Central memory CD8-positive, alpha-beta T cell (primary cell): ENCODE measurements at regions not wholly inside any gene's neighbourhood (a gene's known extent, or its start where the extent isn't known, plus 50 kb on each side); places are given as distances from the start of the nearest gene placed in this dataset.

Experiments used
- ATAC-seq: fragments of 150-1000 bp; cut with Tn5 transposase; replicated peaks from 2 replicates; pipeline ENCODE4 v1.10.0; 2022; ENCODE audit warnings: mild to moderate bottlenecking, moderate FRiP score, moderate number of reproducible peaks; ENCODE audit not compliant: poor library complexity, severe bottlenecking; ENCODE audit errors: extremely low read depth
- DNase-seq, 2 donors: peaks; one replicate each; pipeline ENCODE4 v3.0.0; 2021; ENCODE audit warnings: low spot score in 2 of 2
- H3K27ac Mint-ChIP-seq: one replicate; pipeline ENCODE4 v1.8.0; 2022; ENCODE audit warnings: low read depth, mild to moderate bottlenecking, moderate library complexity, mixed read lengths
- H3K27me3 Mint-ChIP-seq: one replicate; pipeline ENCODE4 v1.8.0; 2022; ENCODE audit warnings: mixed read lengths
- H3K36me3 Mint-ChIP-seq: one replicate; pipeline ENCODE4 v1.8.0; 2022; ENCODE audit warnings: mild to moderate bottlenecking, moderate library complexity, mixed read lengths; ENCODE audit not compliant: insufficient read depth
- H3K4me1 Mint-ChIP-seq: one replicate; pipeline ENCODE4 v1.8.0; 2022; ENCODE audit warnings: mixed read lengths
- H3K4me3 Mint-ChIP-seq: one replicate; pipeline ENCODE4 v1.8.0; 2022; ENCODE audit warnings: mild to moderate bottlenecking, moderate library complexity, mixed read lengths
- H3K9me3 Mint-ChIP-seq: one replicate; pipeline ENCODE4 v1.8.0; 2022; ENCODE audit warnings: mixed read lengths

DNA sequence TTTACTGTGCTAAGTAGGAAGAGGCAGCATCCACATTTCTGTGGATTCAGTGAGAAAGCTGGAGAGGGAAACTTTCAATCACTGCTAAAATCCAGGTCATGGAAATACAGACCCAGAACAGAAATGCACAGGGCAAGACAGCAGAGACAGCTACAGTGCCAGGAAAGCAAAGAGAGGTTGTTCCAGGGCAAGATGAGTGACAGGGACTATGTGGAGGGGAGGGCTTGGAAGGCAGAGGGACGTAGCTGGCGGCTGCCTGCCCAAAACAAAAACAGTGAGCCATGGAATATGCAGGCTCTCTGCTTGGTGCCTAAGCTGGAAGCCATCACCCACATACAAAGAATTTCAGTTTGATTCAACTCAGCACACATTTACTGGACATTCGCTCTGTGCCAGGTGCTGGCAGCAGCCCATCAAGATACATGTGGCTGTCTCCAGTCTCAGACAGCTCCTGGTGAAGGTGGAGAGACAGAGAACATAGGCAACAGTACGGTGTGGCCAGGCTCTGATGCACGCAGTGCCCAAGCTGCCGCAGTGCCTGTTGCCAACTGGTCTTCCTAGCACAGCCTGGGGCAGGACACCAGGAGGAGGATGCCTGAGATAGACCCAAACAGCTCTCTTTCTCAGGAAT is 88.7 kb downstream of the AIPL1 start:
- no peaks in the 10 kb centered on the region for H3K36me3 Mint-ChIP-seq
- H3K27ac Mint-ChIP-seq, result no peak overlapping the region
- DNase-seq (no peak), ATAC-seq (no peak)
- peaks cover 54% of the 10 kb centered on the region for H3K27me3 Mint-ChIP-seq
- H3K4me3 Mint-ChIP-seq, result no peak overlapping the region
- H3K9me3 Mint-ChIP-seq, result no peaks in the 10 kb centered on the region
- H3K4me1 Mint-ChIP-seq, result no peaks in the 10 kb centered on the region

DNA sequence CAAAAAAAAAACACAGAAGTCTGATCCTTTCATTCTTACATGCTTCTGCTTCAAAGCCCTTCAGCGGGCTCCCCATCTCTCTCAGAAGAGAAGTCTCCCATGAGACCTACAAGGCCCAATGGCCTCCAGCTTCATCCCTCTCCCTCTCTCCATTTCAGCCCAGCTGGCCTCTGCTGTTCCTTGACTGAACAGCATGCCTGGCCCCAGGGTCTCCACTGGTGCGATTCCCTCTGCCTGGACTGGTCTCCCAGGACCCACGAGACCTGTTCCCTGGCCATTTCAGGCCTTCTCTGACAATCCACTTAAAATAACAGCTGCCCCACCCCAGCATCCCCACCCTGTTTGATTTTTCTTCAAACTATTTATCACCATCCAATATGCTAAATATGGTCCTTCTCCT is 91.2 kb downstream of the AIPL1 start:
- Mint-ChIP-seq H3K36me3 (peaks cover 2% of the 10 kb centered on the region), H3K4me3 (no peak overlapping the region), H3K27me3 (peaks cover 53% of the 10 kb centered on the region), H3K9me3 (no peaks in the 10 kb centered on the region), H3K27ac (no peak overlapping the region), H3K4me1 (no peaks in the 10 kb centered on the region)
- DNase-seq, result no peak
- no peak for ATAC-seq

DNA sequence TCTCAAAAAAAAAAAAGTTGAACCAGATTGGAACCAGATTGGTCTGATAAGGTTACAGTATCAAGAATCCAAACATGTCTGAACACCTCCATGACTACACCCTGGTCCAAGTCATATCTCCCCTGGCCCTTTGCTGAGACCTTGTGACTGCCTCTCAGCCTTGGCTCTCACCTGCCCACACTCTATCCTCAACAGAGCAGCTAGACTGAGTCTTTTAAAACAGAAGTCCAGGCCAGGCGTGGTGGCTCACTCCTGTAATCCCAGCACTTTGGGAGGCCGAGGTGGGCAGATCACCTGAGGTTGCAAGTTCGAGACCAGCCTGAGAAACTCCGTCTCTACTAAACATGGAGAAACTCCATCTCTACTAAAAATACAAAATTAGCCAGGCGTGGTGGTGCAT is 91.7 kb downstream of the AIPL1 start:
- no peaks in the 10 kb centered on the region for H3K4me1 Mint-ChIP-seq
- no peak overlapping the region for H3K4me3 Mint-ChIP-seq
- no peaks in the 10 kb centered on the region for H3K9me3 Mint-ChIP-seq
- DNase-seq (no peak), ATAC-seq (no peak)
- peaks cover 53% of the 10 kb centered on the region for H3K27me3 Mint-ChIP-seq
- peaks cover 2% of the 10 kb centered on the region for H3K36me3 Mint-ChIP-seq
- H3K27ac Mint-ChIP-seq, result no peak overlapping the region

DNA sequence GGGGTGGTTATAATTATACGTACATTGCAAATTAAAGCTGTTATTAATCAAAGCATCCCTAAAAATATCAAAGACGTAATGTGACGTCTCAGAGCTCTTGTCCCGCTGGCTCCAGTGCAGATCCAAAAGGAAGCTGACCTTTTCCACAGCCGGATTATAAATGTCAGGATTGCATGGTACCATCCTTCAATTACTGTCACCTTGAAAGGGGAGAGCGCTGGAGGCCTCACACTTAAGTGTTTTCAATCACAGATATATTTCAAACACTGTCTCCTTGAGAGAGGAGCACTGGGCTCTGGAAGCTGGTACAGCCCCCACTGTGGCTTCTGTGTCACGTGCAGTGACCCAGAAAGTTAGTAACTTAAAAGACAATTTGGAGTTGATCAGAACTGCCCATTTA is 94.2 kb downstream of the AIPL1 start:
- H3K4me1 Mint-ChIP-seq, result no peaks in the 10 kb centered on the region
- peaks cover 2% of the 10 kb centered on the region for H3K36me3 Mint-ChIP-seq
- DNase-seq (no peak), ATAC-seq (no peak)
- no peaks in the 10 kb centered on the region for H3K9me3 Mint-ChIP-seq
- peaks cover 46% of the 10 kb centered on the region for H3K27me3 Mint-ChIP-seq
- H3K27ac Mint-ChIP-seq, result no peak overlapping the region
- H3K4me3 Mint-ChIP-seq, result no peak overlapping the region

DNA sequence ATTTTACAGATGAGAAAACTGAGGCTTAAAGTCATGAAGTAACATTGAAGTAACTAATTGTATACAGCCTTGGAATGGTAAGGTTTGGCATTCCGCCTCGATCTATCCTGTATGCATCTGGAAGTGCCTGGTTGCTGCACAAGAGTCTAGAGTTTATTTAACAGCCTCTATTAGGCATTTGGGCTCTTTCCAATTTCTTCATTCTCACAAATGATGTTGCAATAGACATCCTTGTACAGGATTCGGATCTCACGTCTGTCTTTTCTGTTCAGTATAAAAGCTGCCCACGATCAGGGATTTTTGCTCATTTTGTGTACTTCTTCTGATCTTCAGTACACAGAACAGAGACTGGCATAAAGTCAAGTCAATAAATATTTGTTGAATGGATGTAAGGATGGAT is 100.5 kb downstream of the AIPL1 start:
- Mint-ChIP-seq H3K4me3 (no peak overlapping the region), H3K9me3 (no peaks in the 10 kb centered on the region), H3K27ac (no peak overlapping the region), H3K27me3 (peaks cover 40% of the 10 kb centered on the region), H3K4me1 (no peaks in the 10 kb centered on the region), H3K36me3 (no peaks in the 10 kb centered on the region)
- no peak for DNase-seq
- no peak for ATAC-seq

DNA sequence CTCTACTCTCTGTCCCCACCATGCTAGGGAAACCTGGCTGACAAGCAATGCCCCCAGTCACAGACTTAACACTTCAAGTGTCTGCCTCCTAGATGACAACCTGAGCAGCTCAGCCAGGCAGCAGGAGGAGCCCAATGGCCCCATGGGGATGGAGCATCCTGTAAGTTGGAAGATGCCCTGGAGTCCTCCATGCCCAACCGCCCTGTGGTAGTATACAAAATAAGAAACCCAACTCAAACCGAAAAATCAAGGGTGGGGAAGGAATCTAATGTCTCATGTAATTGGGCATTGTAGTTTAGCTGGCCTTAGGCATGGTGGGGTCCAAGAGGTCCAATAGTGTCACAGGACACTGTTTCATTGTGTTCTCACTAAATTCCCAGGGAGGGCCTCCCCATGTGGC is 104.0 kb downstream of the AIPL1 start:
- H3K27me3 Mint-ChIP-seq, result peaks cover 41% of the 10 kb centered on the region
- DNase-seq (no peak), ATAC-seq (no peak)
- H3K27ac Mint-ChIP-seq, result no peak overlapping the region
- H3K4me3 Mint-ChIP-seq, result no peak overlapping the region
- no peaks in the 10 kb centered on the region for H3K9me3 Mint-ChIP-seq
- no peaks in the 10 kb centered on the region for H3K4me1 Mint-ChIP-seq
- no peaks in the 10 kb centered on the region for H3K36me3 Mint-ChIP-seq

DNA sequence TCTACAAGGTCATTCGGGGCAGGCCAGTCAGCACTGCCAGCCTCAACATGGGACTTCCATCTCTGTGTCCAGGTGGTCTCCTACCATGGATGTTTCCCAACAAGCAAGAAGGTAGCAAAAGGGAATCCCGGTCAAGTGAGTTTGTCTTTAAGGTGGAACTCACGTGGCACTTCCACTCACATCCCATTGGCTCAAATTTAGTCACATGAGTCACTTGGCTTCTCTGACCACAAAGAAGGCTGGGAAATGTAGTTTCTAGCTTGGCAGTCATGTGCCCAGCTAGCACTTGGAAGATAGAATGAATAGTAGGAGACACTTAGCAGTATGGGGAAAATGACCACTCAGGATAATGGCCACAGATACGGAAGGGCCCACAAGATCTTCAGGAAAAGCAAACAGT is 106.6 kb downstream of the AIPL1 start:
- H3K27me3 Mint-ChIP-seq, result peaks cover 49% of the 10 kb centered on the region
- DNase-seq (no peak), ATAC-seq (no peak)
- H3K4me1 Mint-ChIP-seq, result no peaks in the 10 kb centered on the region
- no peaks in the 10 kb centered on the region for H3K9me3 Mint-ChIP-seq
- no peak overlapping the region for H3K4me3 Mint-ChIP-seq
- no peak overlapping the region for H3K27ac Mint-ChIP-seq
- no peaks in the 10 kb centered on the region for H3K36me3 Mint-ChIP-seq

DNA sequence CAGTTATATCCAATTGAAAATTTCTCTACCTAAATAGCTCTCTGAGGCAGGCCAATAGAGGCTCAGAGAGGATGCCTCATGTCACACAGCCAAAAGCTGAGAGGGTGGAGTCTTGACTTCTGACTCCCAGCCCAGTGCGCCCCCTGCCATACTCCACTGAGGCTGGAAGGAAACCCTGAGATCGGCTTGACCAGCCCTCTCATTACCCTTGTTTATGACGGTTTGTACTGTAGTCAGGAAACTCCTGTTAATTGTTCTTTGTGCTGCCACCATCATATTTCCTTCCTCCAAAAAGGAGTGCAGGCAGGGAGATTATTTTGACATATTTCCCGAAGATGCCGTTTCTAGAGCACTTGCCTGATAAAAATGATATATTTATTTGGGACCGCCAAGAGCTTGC is 107.9 kb downstream of the AIPL1 start:
- Mint-ChIP-seq H3K36me3 (no peaks in the 10 kb centered on the region), H3K27ac (no peak overlapping the region), H3K27me3 (peaks cover 57% of the 10 kb centered on the region), H3K4me3 (no peak overlapping the region), H3K4me1 (no peaks in the 10 kb centered on the region), H3K9me3 (no peaks in the 10 kb centered on the region)
- ATAC-seq (no peak), DNase-seq (no peak)

DNA sequence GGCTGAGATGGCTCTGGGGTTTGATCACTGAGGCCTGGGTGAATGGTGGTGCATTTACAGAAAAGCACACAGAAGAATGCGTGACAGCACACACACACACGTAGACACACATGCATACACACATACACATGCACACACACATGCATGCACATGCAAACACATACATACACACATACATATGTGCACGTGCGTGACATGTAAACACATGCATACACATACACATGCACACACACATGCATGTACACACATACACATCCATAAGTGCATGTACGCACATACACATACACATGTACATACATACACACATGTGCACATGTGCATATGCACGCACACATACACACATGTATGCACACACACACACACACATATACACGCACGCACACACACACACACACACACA is 108.4 kb downstream of the AIPL1 start:
- no peak for ATAC-seq
- H3K27ac Mint-ChIP-seq, result no peak overlapping the region
- DNase-seq, result no peak
- H3K36me3 Mint-ChIP-seq, result no peaks in the 10 kb centered on the region
- no peak overlapping the region for H3K4me3 Mint-ChIP-seq
- peaks cover 63% of the 10 kb centered on the region for H3K27me3 Mint-ChIP-seq
- H3K9me3 Mint-ChIP-seq, result no peaks in the 10 kb centered on the region
- H3K4me1 Mint-ChIP-seq, result no peaks in the 10 kb centered on the region

DNA sequence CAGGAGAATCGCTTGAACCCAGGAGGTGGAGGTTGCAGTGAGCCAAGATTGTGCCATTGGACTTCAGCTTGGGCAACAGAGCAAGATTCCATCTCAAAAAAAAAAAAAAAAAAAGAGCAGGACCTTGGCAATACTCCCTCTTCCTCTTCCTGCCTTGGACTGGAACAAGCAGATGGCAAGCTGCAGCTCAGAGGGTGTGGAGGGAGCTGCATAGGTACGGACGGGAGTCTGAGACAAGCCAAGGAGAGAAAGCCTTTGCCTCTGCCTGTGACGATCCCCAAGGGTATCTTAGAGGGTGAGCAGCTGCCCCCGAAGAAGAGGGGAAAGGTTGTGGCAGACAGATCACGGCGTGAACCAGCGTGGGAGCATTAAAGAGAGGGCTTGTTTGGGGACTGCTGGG is 109.2 kb downstream of the AIPL1 start:
- ATAC-seq, result no peak
- no peak overlapping the region for H3K27ac Mint-ChIP-seq
- no peaks in the 10 kb centered on the region for H3K36me3 Mint-ChIP-seq
- H3K4me3 Mint-ChIP-seq, result no peak overlapping the region
- H3K4me1 Mint-ChIP-seq, result no peaks in the 10 kb centered on the region
- no peaks in the 10 kb centered on the region for H3K9me3 Mint-ChIP-seq
- DNase-seq, result no peak
- H3K27me3 Mint-ChIP-seq, result peaks cover 68% of the 10 kb centered on the region

DNA sequence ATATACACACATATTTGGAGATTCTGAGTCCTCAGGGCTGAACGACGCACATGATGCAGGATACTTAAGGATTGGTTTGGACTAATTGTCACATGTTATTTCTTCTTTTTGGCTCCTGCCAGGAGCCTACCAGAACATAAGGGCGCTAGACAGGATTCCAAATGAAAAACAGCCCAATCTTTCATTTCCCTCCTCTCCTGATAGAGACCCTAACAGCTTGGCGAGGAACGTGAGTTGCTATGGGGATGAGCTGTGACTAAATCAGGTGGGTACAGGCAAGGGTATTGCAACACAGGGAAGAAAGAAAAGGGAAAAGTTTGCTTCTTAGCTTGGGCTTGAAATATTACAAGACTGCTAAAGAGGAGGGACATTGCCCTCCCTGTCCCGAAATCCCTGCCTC is 109.9 kb downstream of the AIPL1 start:
- ATAC-seq (no peak), DNase-seq (no peak)
- no peak overlapping the region for H3K4me3 Mint-ChIP-seq
- no peaks in the 10 kb centered on the region for H3K4me1 Mint-ChIP-seq
- H3K36me3 Mint-ChIP-seq, result no peaks in the 10 kb centered on the region
- peaks cover 64% of the 10 kb centered on the region for H3K27me3 Mint-ChIP-seq
- no peaks in the 10 kb centered on the region for H3K9me3 Mint-ChIP-seq
- H3K27ac Mint-ChIP-seq, result no peak overlapping the region

DNA sequence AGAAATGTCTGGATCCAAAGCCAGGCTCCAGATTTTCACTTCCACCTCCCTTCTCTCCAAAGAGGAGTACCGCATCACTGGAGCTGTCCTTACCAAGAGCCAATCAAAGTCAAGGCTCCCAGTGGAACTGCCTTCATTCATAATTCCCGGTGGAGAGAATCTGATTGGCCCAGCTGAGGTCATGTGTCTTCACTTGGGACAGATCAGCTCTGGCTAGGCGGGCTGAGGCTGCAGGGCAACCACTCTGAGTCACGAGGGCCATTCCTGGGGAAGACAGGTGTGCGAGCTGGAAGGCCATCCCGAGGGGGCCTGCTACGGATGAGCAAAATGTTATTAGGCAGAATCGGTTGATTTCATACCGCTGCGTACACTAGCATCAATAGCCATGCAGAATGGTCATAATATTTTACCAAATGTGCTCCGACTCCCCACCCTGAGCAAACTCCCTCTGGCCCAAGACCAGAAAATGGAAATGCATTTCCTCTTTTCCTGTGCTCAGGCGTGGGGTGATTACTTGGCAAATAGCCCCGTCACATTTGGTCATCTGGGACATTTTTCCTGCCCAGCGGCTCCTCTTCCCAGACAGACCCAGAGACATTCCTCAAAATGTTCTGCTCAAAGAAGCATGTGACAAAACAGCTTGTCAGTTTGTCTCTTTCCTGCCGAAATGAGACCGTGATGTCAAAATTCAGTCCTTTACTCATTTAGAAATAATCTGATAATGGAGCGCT is 111.1 kb downstream of the AIPL1 start:
- Mint-ChIP-seq H3K4me1 (no peaks in the 10 kb centered on the region), H3K27me3 (peaks cover 57% of the 10 kb centered on the region), H3K36me3 (no peaks in the 10 kb centered on the region), H3K9me3 (no peaks in the 10 kb centered on the region), H3K27ac (no peak overlapping the region), H3K4me3 (no peak overlapping the region)
- DNase-seq, result no peak
- ATAC-seq, result no peak

DNA sequence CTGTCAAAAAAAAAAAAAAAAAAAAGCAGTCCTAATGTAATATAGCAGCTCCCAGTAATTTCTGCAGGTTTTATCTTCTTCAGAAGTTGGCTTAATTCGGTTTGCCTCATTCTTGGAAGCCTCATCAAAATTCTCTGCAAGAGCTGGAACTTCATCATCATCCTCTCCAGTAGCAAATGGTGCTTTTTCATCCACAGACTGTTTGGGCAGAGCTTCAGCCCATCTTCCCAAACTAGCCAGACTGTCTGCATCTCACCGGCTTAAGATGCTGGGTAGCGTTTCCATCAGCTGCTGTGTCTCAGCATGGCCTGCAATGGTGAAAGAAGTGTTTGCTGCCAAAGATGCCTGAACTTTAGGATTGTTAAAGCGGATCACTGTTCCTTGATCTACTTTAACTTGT is 112.6 kb downstream of the AIPL1 start:
- DNase-seq (no peak), ATAC-seq (no peak)
- Mint-ChIP-seq H3K27ac (no peak overlapping the region), H3K4me1 (no peaks in the 10 kb centered on the region), H3K9me3 (no peaks in the 10 kb centered on the region), H3K36me3 (no peaks in the 10 kb centered on the region), H3K27me3 (peaks cover 55% of the 10 kb centered on the region), H3K4me3 (no peak overlapping the region)
